KOPT-K1 (cell line): ENCODE measurements at regions not wholly inside any gene's neighbourhood (a gene's known extent, or its start where the extent isn't known, plus 50 kb on each side); places are given as distances from the start of the nearest gene placed in this dataset.

Source experiments
- H3K27ac ChIP-seq: fragments of 200-600 bp; sonication (generic); 2 replicates; pipeline ENCODE4 v1.5.1; 2016; ENCODE audit warnings: antibody characterized with exemption, mild to moderate bottlenecking, low read depth, low read length; ENCODE audit not compliant: poor library complexity, severe bottlenecking
- H3K36me3 ChIP-seq: fragments of 200-600 bp; sonication (generic); 2 replicates; pipeline ENCODE4 v1.5.1; 2017; ENCODE audit warnings: antibody characterized with exemption, mild to moderate bottlenecking, low read length, moderate library complexity; ENCODE audit not compliant: insufficient read depth
- H3K9me3 ChIP-seq: fragments of 200-600 bp; sonication (generic); 2 replicates; pipeline ENCODE4 v1.5.1; 2017; ENCODE audit warnings: antibody characterized with exemption, low read length, mild to moderate bottlenecking; ENCODE audit not compliant: insufficient read depth, poor library complexity, severe bottlenecking

DNA sequence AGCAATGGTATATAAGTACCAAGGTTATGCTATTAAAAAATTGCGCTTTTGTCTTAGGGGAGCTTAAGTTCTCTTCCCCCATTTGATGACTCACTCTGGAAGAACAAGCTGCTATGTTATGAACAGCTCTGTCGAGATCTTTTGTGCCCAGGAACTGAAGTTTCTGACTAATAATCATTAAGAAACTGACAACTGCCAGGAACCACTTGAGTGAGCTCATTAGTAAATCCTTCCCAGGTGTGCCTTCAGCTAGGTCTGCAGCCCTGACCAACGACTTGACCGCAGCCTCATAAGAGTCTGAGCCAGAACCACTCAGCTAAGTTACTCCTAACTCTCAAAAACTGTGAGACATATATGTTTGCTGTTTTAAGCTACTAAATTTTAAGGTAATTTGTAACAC lies 147.8 kb downstream of the SLITRK6 start:
- H3K27ac ChIP-seq: no peak overlapping the region
- H3K9me3 ChIP-seq: no peaks in the 10 kb centered on the region
- no peaks in the 10 kb centered on the region for H3K36me3 ChIP-seq

DNA sequence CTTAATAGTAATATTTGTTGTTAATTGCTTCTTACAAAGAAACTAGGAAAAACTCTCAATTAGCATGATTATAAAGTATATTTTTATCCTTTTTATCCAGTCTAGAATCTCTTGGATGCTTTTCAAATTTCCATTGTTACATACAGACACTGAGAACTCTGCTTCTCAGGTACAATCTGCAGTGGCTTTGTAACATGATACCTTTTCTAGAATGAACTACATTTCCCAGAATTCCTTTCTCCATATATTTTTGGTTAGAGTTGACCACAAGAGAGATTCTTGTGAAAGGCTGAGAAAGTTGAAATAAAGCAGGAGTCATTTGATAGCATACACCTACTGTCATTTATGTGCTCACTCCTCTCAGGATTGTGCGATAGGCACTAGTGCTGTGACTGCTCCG lies 148.6 kb downstream of the SLITRK6 start:
- no peak overlapping the region for H3K27ac ChIP-seq

GRCh38 chr13:85640727-85641126 lies 158.5 kb downstream of the SLITRK6 start:
- H3K36me3 ChIP-seq: no peaks in the 10 kb centered on the region
- H3K9me3 ChIP-seq: no peaks in the 10 kb centered on the region
- no peak overlapping the region for H3K27ac ChIP-seq

More for the DNA sequence above, 148.6 kb downstream of the SLITRK6 start:
- Histone ChIP-seq H3K9me3 (no peaks in the 10 kb centered on the region), H3K36me3 (no peaks in the 10 kb centered on the region)

DNA sequence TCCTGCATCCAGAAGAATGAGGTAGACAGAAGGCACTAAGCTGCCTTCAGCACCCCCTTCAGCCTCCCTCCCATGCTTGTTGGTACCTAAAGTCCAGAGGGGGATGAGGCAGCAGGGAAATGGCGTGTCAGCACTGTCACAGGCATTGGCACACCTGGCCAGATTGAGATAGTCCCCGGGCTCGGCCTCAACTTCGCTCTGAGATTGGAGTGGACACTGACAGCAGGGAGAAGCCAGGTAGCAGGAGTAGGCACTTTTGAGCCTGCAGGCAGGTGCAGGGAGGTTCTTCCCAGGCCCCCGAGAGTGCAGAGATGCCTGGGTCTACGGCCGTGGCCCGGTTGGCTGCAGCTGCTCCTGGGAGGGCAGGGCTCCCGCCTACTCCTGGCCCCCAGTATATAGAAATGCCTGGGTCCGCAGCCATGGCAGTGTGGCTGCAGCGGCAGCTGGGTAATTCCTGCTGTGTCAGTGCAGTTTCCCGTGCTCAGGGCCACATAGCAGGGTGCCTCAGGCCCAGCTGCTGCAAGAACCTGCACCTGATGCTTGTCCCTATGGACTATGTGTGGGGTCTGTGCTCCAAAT lies 160.3 kb downstream of the SLITRK6 start:
- no peaks in the 10 kb centered on the region for H3K9me3 ChIP-seq
- no peak overlapping the region for H3K27ac ChIP-seq
- no peaks in the 10 kb centered on the region for H3K36me3 ChIP-seq

DNA sequence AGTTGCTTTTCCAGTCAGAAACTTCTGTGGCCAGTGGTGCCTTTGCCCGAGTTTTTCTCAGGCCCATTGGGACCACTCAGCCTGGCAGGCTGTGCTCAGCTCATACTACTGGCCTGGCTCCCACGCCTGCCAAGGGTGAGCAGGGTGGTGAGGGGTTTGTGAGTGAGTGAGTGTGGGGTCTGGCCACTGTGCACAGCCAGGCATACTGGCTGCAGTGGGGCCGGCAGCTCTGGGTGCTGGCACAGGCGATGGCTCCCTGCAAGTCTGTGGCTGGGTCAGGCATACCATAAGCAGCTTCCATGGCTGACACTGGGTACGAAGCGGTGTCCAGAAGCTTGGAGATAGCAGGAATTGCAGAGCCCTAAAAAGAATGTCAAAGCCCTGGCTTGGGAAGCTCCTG lies 161.0 kb downstream of the SLITRK6 start:
- Histone ChIP-seq H3K27ac (no peak overlapping the region), H3K9me3 (no peaks in the 10 kb centered on the region)

DNA sequence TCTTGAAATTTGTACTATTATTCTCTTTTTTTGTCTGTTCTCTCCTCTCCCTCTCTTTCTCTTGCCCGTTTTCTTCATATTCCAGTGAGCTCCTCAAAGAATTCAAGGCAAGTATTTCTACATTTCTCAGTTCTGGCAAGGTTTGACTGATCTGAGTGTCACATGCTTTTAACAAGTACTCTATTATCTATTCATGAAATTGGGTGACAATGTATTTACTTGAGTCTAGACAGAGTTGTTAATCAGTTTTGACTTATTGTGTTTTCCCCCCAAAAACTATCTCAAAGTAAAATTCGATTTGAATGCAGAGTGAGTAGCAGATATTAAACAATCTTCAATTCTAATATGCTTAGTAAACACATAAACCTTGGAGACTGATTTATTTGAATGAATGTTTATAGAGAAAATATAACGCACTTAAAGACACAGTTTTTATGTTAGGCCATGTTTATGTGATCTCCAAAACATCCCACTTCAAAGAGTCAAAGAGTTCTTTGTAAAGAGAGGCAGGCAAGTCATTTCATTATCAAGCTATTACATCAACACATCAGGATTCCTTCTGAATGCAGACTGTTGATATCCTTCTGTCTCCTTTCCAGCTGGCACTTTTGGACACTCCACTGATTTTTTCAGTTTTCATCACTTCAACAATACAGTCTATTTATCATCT lies 166.6 kb downstream of the SLITRK6 start:
- no peak overlapping the region for H3K27ac ChIP-seq

More for the DNA sequence above, 161.0 kb downstream of the SLITRK6 start:
- H3K36me3 ChIP-seq: no peaks in the 10 kb centered on the region

DNA sequence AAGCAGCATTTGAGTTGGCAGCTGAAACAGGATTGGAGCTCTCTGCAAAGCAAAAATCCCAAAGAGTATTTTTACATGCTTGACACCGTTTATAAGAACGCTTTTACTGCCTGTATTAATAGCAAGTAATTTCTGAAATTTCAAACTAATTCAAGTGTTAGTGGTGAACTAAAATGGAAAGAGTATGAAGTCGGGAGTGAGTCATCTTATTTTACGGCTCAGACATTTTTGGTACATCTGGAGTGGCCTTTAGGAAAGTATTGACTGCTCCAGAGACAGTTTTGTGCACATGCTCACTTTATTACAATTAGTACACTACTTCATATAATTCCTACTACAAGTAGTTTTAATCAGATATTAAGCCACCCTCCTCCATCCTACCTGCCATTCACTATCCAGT lies 167.4 kb downstream of the SLITRK6 start:
- no peak overlapping the region for H3K27ac ChIP-seq
- H3K9me3 ChIP-seq: no peaks in the 10 kb centered on the region
- H3K36me3 ChIP-seq: no peaks in the 10 kb centered on the region

More for the DNA sequence above, 166.6 kb downstream of the SLITRK6 start:
- H3K36me3 ChIP-seq: no peaks in the 10 kb centered on the region
- no peaks in the 10 kb centered on the region for H3K9me3 ChIP-seq

- H3K36me3 ChIP-seq: no peaks in the 10 kb centered on the region
- H3K9me3 ChIP-seq: no peaks in the 10 kb centered on the region
- no peak overlapping the region for H3K27ac ChIP-seq
Observed at GRCh38 chr13:85626603-85627002, 172.6 kb downstream of the SLITRK6 start.

- Histone ChIP-seq H3K36me3 (no peaks in the 10 kb centered on the region), H3K27ac (no peak overlapping the region), H3K9me3 (no peaks in the 10 kb centered on the region)
Observed at GRCh38 chr13:85619321-85619720, 179.9 kb downstream of the SLITRK6 start.

- H3K27ac ChIP-seq: no peak overlapping the region
- no peaks in the 10 kb centered on the region for H3K36me3 ChIP-seq
- H3K9me3 ChIP-seq: no peaks in the 10 kb centered on the region
Observed at GRCh38 chr13:85618521-85618920, 180.7 kb downstream of the SLITRK6 start.

- Histone ChIP-seq H3K9me3 (no peaks in the 10 kb centered on the region), H3K36me3 (no peaks in the 10 kb centered on the region), H3K27ac (no peak overlapping the region)
Observed at GRCh38 chr13:85616275-85616674, 182.9 kb downstream of the SLITRK6 start.

GRCh38 chr13:85615031-85615430 lies 184.2 kb downstream of the SLITRK6 start:
- no peaks in the 10 kb centered on the region for H3K9me3 ChIP-seq
- no peaks in the 10 kb centered on the region for H3K36me3 ChIP-seq

GRCh38 chr13:85610024-85610423 lies 189.2 kb downstream of the SLITRK6 start:
- Histone ChIP-seq H3K36me3 (no peaks in the 10 kb centered on the region), H3K27ac (no peak overlapping the region), H3K9me3 (no peaks in the 10 kb centered on the region)

More at GRCh38 chr13:85615031-85615430, 184.2 kb downstream of the SLITRK6 start:
- H3K27ac ChIP-seq: no peak overlapping the region

DNA sequence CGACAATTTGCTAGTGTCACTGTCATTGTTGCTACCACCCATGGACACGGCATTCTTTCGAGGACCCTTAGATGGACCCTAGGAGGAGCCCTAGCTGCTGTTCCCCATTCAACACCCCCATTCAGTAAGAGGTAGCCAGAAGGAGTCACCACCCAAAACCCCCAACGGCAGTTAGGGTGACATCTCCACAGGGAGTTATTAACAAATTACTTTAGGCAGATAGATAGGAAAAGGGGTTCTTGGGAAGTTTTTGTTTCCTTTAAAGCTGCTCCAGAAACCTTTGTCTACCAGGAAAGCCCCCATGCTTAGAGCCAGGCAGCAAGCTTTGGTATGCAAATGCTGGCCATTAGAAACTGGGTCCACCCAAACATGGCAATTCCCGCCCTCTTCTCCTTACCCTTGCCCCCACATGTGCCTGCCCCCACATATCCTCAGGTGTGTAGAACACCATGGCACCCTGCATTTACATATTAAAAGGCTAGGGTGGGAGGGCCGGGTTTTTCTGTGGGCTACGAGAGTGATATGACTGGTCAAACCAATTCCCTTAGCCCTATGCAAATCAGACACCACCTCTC lies 190.9 kb downstream of the SLITRK6 start:
- H3K9me3 ChIP-seq: no peaks in the 10 kb centered on the region
- no peaks in the 10 kb centered on the region for H3K36me3 ChIP-seq
- no peak overlapping the region for H3K27ac ChIP-seq

DNA sequence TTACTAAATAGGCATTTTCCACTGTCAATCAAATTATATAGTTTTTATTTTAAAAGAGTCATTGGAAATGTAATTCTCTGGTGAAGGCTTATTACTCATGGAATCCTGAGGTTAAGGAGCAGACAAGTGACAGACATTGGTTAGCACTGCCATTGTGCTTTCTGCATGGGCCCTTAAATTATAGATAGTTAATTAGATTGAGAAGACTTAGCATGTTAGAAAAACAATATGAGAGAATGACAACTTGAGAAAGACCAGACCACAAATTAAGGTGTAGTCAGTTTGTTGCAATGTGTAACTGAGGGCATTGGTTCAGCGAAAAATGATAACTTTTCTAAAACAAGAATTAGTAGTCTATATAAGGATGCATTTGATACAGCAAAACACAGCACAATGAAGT lies 195.5 kb downstream of the SLITRK6 start:
- H3K36me3 ChIP-seq: no peaks in the 10 kb centered on the region
- no peaks in the 10 kb centered on the region for H3K9me3 ChIP-seq
- no peak overlapping the region for H3K27ac ChIP-seq

- Histone ChIP-seq H3K36me3 (no peaks in the 10 kb centered on the region), H3K9me3 (no peaks in the 10 kb centered on the region), H3K27ac (no peak overlapping the region)
Observed at GRCh38 chr13:85601526-85601925, 197.7 kb downstream of the SLITRK6 start.
